Chondrocyte (in vitro differentiated cells): ENCODE measurements at regions not wholly inside any gene's neighbourhood (a gene's known extent, or its start where the extent isn't known, plus 50 kb on each side); places are given as distances from the start of the nearest gene placed in this dataset.

Experiments used
- DNase-seq: peaks from one replicate; pipeline ENCODE4 v3.0.0; 2021; ENCODE audit warnings: mixed read lengths, low spot score
- H3K27ac Mint-ChIP-seq: one replicate; pipeline ENCODE4 v1.8.0; 2021; ENCODE audit warnings: mild to moderate bottlenecking, moderate library complexity, mixed read lengths; ENCODE audit not compliant: unreplicated experiment
- H3K27me3 Mint-ChIP-seq: 2 replicates; pipeline ENCODE4 v1.8.0; 2021; ENCODE audit warnings: low read depth, mixed read lengths
- H3K36me3 Mint-ChIP-seq: 2 replicates; pipeline ENCODE4 v1.8.0; 2021; ENCODE audit warnings: low read depth, mixed read lengths
- H3K4me1 Mint-ChIP-seq: 2 replicates; pipeline ENCODE4 v1.8.0; 2021; ENCODE audit warnings: low read depth, mild to moderate bottlenecking, mixed read lengths
- H3K4me3 Mint-ChIP-seq: one replicate; pipeline ENCODE4 v1.8.0; 2021; ENCODE audit warnings: mild to moderate bottlenecking, moderate library complexity, mixed read lengths; ENCODE audit not compliant: unreplicated experiment
- H3K9me3 Mint-ChIP-seq: 2 replicates; pipeline ENCODE4 v1.8.0; 2021; ENCODE audit warnings: low read depth, mixed read lengths
- CTCF ChIP-seq: fragments of 200-600 bp; sonication (generic); IDR thresholded peaks from 2 replicates; pipeline ENCODE4 v1.5.0; 2021; ENCODE audit warnings: antibody characterized with exemption, mild to moderate bottlenecking, moderate library complexity

GRCh38 chr5:67281874-67282273 is 85.3 kb upstream of the CD180 start:
- no peak overlapping the region for H3K4me3 Mint-ChIP-seq
- TF ChIP-seq CTCF, result no peak
- H3K27me3 Mint-ChIP-seq, result no peaks in the 10 kb centered on the region
- H3K4me1 Mint-ChIP-seq, result peaks cover 8% of the 10 kb centered on the region
- peaks cover 10% of the 10 kb centered on the region for H3K9me3 Mint-ChIP-seq
- H3K36me3 Mint-ChIP-seq, result peaks cover 5% of the 10 kb centered on the region
- no peak for DNase-seq
- no peak overlapping the region for H3K27ac Mint-ChIP-seq

- H3K27ac Mint-ChIP-seq, result no peak overlapping the region
- no peak for DNase-seq
- H3K4me3 Mint-ChIP-seq, result no peak overlapping the region
- H3K4me1 Mint-ChIP-seq, result peaks cover 7% of the 10 kb centered on the region
- H3K36me3 Mint-ChIP-seq, result peaks cover 5% of the 10 kb centered on the region
- no peak for TF ChIP-seq CTCF
- peaks cover 10% of the 10 kb centered on the region for H3K9me3 Mint-ChIP-seq
- H3K27me3 Mint-ChIP-seq, result no peaks in the 10 kb centered on the region
These were observed 77.2 kb upstream of the CD180 start for GRCh38 chr5:67273689-67274356.

- Mint-ChIP-seq H3K4me1 (peaks cover 6% of the 10 kb centered on the region), H3K36me3 (no peaks in the 10 kb centered on the region), H3K9me3 (peaks cover 1% of the 10 kb centered on the region), H3K4me3 (no peak overlapping the region), H3K27ac (no peak overlapping the region), H3K27me3 (no peaks in the 10 kb centered on the region)
- DNase-seq, result no peak
- no peak for TF ChIP-seq CTCF
These were observed 76.0 kb upstream of the CD180 start for GRCh38 chr5:67272453-67273130.

- Mint-ChIP-seq H3K27me3 (no peaks in the 10 kb centered on the region), H3K4me1 (peaks cover 26% of the 10 kb centered on the region), H3K4me3 (no peak overlapping the region), H3K27ac (no peak overlapping the region), H3K9me3 (peaks cover 4% of the 10 kb centered on the region), H3K36me3 (no peaks in the 10 kb centered on the region)
- TF ChIP-seq CTCF, result no peak
- DNase-seq, result no peak
These were observed 71.8 kb upstream of the CD180 start for GRCh38 chr5:67268231-67269021.

- Mint-ChIP-seq H3K36me3 (no peaks in the 10 kb centered on the region), H3K27me3 (no peaks in the 10 kb centered on the region), H3K9me3 (peaks cover 4% of the 10 kb centered on the region), H3K27ac (no peak overlapping the region), H3K4me3 (no peak overlapping the region), H3K4me1 (peaks cover 28% of the 10 kb centered on the region)
- DNase-seq, result no peak
- TF ChIP-seq CTCF, result no peak
These were observed 71.1 kb upstream of the CD180 start for GRCh38 chr5:67267512-67268216.
